Uterus (tissue), 2 donors: ENCODE measurements at regions not wholly inside any gene's neighbourhood (a gene's known extent, or its start where the extent isn't known, plus 50 kb on each side); places are given as distances from the start of the nearest gene placed in this dataset.

ENCODE experiments used
- CTCF ChIP-seq, 4 experiments: fragments of 200-600 bp in 2 of 4; fragments of 450-650 bp in 2 of 4; sonication (generic) in 2 of 4; IDR thresholded peaks; one replicate each; pipeline ENCODE4 v1.5.1; 2016 to 2019; ENCODE audit warnings: antibody characterized with exemption in 4 of 4, mild to moderate bottlenecking in 2 of 4, moderate library complexity in 1 of 4
- POLR2A ChIP-seq, 2 donors: fragments of 450-650 bp; IDR thresholded peaks; one replicate each; pipeline ENCODE4 v1.6.1; 2016; ENCODE audit warnings: antibody characterized with exemption in 2 of 2, mild to moderate bottlenecking in 1 of 2, moderate library complexity in 1 of 2

GRCh38 chr1:208515129-208515528 is 270.9 kb upstream of the PLXNA2 start:
- TF ChIP-seq CTCF (IDR thresholded peaks at IDR 0.05) (no peak), POLR2A (IDR thresholded peaks at IDR 0.05) (no peak)
